A673 (cell line): ENCODE measurements at regions not wholly inside any gene's neighbourhood (a gene's known extent, or its start where the extent isn't known, plus 50 kb on each side); places are given as distances from the start of the nearest gene placed in this dataset.

ENCODE experiments used
- BruUV-seq: library from RNA; stranded (reverse); fragments of 400-500 nt; replicated peaks from 2 replicates; lab custom pipeline; 2021; lab: Mats Ljungman, UMichigan
- CTCF ChIA-PET: fragments of 300-600 bp; sonication (Branson Sonifier 250); formaldehyde crosslinking; loops from one replicate; lab custom pipeline; 2022; ENCODE audit warnings: antibody characterized with exemption; lab: Charles Lee
- POLR2A ChIA-PET: fragments of 300-600 bp; sonication (Branson Sonifier 250); formaldehyde crosslinking; loops from one replicate; lab custom pipeline; 2022; ENCODE audit warnings: antibody characterized with exemption; ENCODE audit not compliant: low non-redundant PET; lab: Charles Lee
- DNase-seq: peaks from one replicate; pipeline ENCODE4 v3.0.0-alpha.2; 2015; ENCODE audit warnings: low spot score
- H3K27ac ChIP-seq: fragments of 200-600 bp; sonication (generic); 2 replicates; pipeline ENCODE4 v1.5.1; 2016; ENCODE audit warnings: mixed run types, low read depth, mild to moderate bottlenecking, mixed read lengths, antibody characterized with exemption, low read length; ENCODE audit not compliant: poor library complexity, severe bottlenecking
- H3K27me3 ChIP-seq: fragments of 200-600 bp; sonication (generic); replicated peaks from 2 replicates; pipeline ENCODE4 v1.6.1; 2017; ENCODE audit warnings: mixed run types, low read depth, mild to moderate bottlenecking, mixed read lengths, antibody characterized with exemption, low read length; ENCODE audit not compliant: insufficient read depth, poor library complexity
- H3K36me3 ChIP-seq: fragments of 200-600 bp; sonication (generic); 2 replicates; pipeline ENCODE4 v1.6.1; 2016; ENCODE audit warnings: mixed run types, mild to moderate bottlenecking, mixed read lengths, antibody characterized with exemption, low read length; ENCODE audit not compliant: insufficient read depth, poor library complexity, severe bottlenecking
- H3K4me1 ChIP-seq: fragments of 200-600 bp; sonication (generic); 2 replicates; pipeline ENCODE4 v1.6.1; 2017; ENCODE audit warnings: mixed run types, mild to moderate bottlenecking, mixed read lengths, antibody characterized with exemption, low read length; ENCODE audit not compliant: insufficient read depth, poor library complexity, severe bottlenecking
- H3K4me3 ChIP-seq: fragments of 200-600 bp; sonication (generic); 2 replicates; pipeline ENCODE4 v1.5.1; 2016; ENCODE audit warnings: low read depth, mixed run types, mild to moderate bottlenecking, mixed read lengths, low read length; ENCODE audit not compliant: poor library complexity, severe bottlenecking
- H3K9me3 ChIP-seq: fragments of 200-600 bp; sonication (generic); 2 replicates; pipeline ENCODE4 v1.6.1; 2016; ENCODE audit warnings: mixed run types, low read depth, mild to moderate bottlenecking, mixed read lengths, antibody characterized with exemption, low read length; ENCODE audit not compliant: poor library complexity, severe bottlenecking
- EZH2 ChIP-seq: fragments of 200-600 bp; sonication (generic); IDR thresholded peaks from 2 replicates; pipeline ENCODE4 v1.6.1; 2017; ENCODE audit warnings: borderline replicate concordance, low read depth, mild to moderate bottlenecking, mixed read lengths, antibody characterized with exemption, low read length; ENCODE audit not compliant: poor library complexity, severe bottlenecking
- intact Hi-C: fragments of 100-400 bp; cut with micrococcal nuclease; formaldehyde crosslinking; loops from one replicate; pipeline ENCODE4 v1.10.0; 2022; ENCODE audit not compliant: unreplicated experiment
- TF ChIP-seq, protein P1 (sequence below): fragments of 300-800, 200-600 bp; sonication (generic); conservative IDR thresholded peaks from 2 replicates; pipeline ENCODE4 v1.5.1; 2017; ENCODE audit warnings: low read depth, mild to moderate bottlenecking, antibody characterized with exemption, low read length, moderate library complexity, mixed read lengths

DNA sequence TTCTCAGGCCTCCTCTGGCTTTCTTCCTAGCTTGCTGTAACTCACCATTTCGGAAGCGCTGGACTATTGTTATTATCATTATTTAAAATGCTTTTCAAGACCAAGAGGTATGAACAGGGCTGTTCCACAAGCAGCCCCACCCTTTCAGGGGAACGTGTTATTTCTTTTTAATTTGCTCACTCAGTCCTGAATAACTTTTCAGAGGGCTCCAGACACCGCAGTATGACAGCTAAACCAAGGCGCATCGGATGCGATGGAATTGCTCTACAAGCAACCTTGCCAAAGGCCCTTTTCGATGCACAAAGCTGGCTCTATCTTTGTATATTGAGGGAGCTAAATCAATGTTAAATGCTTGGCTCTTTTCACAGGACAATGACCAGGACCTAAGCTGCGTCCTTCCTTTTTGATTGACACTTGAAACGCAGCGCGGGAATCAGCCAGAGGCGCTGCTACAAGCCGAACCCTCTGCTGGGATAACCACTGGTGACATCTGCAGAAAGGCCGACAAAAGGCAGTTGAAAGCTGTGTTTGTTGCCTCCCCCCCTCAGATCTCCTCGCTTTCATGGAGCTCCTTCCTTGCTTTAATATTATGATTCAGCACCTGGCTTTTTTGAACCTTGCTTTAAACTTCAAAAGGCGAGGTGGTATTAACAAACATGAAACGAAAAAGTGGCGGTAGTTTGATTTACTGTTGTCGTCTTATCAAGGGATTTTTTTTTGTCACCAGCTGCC, 204.7 kb upstream of the PROX1 start:
- Histone ChIP-seq H3K36me3 (no peaks in the 10 kb centered on the region), H3K27ac (no peak overlapping the region), H3K4me3 (no peak overlapping the region), H3K9me3 (no peaks in the 10 kb centered on the region), H3K4me1 (no peaks in the 10 kb centered on the region), H3K27me3 (peaks cover 22% of the 10 kb centered on the region)
- intact Hi-C loops: no loop called here
- no peak for TF ChIP-seq EZH2
- TF ChIP-seq, protein P1, sequence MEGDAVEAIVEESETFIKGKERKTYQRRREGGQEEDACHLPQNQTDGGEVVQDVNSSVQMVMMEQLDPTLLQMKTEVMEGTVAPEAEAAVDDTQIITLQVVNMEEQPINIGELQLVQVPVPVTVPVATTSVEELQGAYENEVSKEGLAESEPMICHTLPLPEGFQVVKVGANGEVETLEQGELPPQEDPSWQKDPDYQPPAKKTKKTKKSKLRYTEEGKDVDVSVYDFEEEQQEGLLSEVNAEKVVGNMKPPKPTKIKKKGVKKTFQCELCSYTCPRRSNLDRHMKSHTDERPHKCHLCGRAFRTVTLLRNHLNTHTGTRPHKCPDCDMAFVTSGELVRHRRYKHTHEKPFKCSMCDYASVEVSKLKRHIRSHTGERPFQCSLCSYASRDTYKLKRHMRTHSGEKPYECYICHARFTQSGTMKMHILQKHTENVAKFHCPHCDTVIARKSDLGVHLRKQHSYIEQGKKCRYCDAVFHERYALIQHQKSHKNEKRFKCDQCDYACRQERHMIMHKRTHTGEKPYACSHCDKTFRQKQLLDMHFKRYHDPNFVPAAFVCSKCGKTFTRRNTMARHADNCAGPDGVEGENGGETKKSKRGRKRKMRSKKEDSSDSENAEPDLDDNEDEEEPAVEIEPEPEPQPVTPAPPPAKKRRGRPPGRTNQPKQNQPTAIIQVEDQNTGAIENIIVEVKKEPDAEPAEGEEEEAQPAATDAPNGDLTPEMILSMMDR: no peak
- POLR2A ChIA-PET: no interaction called here
- no peak for DNase-seq
- no TSS peak for BruUV-seq
- CTCF ChIA-PET: no interaction called here

DNA sequence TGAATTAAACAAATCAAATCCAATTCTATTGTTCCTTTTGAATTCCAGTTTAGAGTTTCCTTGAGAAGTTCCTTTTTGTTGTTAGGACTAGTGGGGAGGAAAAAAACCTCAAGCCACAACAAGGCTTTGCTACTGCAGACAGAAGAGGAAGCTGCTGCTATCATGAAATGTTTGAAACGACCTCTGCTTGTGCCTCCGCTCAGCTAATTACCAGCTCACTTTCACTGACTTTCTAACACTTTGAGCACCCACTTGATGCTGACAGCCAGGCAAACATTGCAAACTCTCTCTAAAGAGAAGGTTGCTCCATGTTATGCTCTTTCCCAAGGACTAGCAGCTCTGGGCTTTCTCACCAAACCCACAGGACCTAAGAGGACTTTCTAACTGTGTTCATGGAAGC, 203.9 kb upstream of the PROX1 start:
- no peaks in the 10 kb centered on the region for H3K36me3 ChIP-seq
- H3K9me3 ChIP-seq: no peaks in the 10 kb centered on the region
- POLR2A ChIA-PET: no interaction called here
- no peak for DNase-seq
- CTCF ChIA-PET: no interaction called here
- H3K4me1 ChIP-seq: no peaks in the 10 kb centered on the region
- H3K27me3 ChIP-seq: peaks cover 20% of the 10 kb centered on the region
- intact Hi-C loops: no loop called here
- TF ChIP-seq EZH2: no peak
- TF ChIP-seq, protein P1: no peak
- no peak overlapping the region for H3K27ac ChIP-seq
- BruUV-seq: no TSS peak
- no peak overlapping the region for H3K4me3 ChIP-seq

DNA sequence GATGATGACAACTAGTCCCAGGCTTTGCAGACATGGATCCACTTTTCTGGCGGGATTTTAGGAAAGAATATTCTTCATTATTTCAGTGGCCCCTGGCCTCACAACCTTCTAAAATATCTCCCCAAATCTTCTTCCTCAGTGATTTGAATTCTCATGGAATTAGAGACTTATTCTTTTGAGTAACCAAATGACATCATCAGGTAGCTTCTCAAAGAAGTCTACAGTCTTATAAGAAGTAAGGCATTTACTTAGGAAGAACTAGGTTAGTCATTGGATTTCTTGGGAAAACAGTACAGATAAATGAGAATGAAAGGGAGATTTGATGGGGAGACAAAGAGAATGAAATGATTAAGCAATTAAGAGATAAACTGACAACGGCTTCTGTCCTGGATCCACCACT, 201.1 kb upstream of the PROX1 start:
- CTCF ChIA-PET: no interaction called here
- no peak for DNase-seq
- intact Hi-C loops: no loop called here
- no peak overlapping the region for H3K27ac ChIP-seq
- H3K9me3 ChIP-seq: no peaks in the 10 kb centered on the region
- H3K36me3 ChIP-seq: no peaks in the 10 kb centered on the region
- H3K4me3 ChIP-seq: no peak overlapping the region
- no peak for TF ChIP-seq EZH2
- TF ChIP-seq, protein P1: no peak
- BruUV-seq: no TSS peak
- POLR2A ChIA-PET: no interaction called here
- no peaks in the 10 kb centered on the region for H3K4me1 ChIP-seq
- H3K27me3 ChIP-seq: peaks cover 33% of the 10 kb centered on the region
